Endothelial cell of hepatic sinusoid (primary cell): ENCODE measurements at regions not wholly inside any gene's neighbourhood (a gene's known extent, or its start where the extent isn't known, plus 50 kb on each side); places are given as distances from the start of the nearest gene placed in this dataset.

ENCODE experiments used
- in situ Hi-C: cut with HindIII; loops from 2 replicates; pipeline ENCODE4 v1.10.0; 2017; ENCODE audit warnings: low sequenced_read_pairs

- in situ Hi-C loops, result no loop called here
These were observed 591.8 kb upstream of the KIRREL3 start for GRCh38 chr11:127592371-127592770.

GRCh38 chr11:127590314-127590713 is 589.7 kb upstream of the KIRREL3 start:
- in situ Hi-C loops, result no loop called here

GRCh38 chr11:127588431-127588830 is 587.9 kb upstream of the KIRREL3 start:
- in situ Hi-C loops, result no loop called here

- in situ Hi-C loops, result no loop called here
These were observed 586.9 kb upstream of the KIRREL3 start for GRCh38 chr11:127587511-127587910.

GRCh38 chr11:127576210-127576609 is 575.6 kb upstream of the KIRREL3 start:
- in situ Hi-C loops, result no loop called here

GRCh38 chr11:127574478-127574877 is 573.9 kb upstream of the KIRREL3 start:
- in situ Hi-C loops, result no loop called here

GRCh38 chr11:127568891-127569290 is 568.3 kb upstream of the KIRREL3 start:
- in situ Hi-C loops, result no loop called here

GRCh38 chr11:127567237-127567932 is 566.8 kb upstream of the KIRREL3 start:
- in situ Hi-C loops, result no loop called here

- in situ Hi-C loops, result no loop called here
These were observed 564.2 kb upstream of the KIRREL3 start for GRCh38 chr11:127564810-127565209.

GRCh38 chr11:127559978-127560377 is 559.4 kb upstream of the KIRREL3 start:
- in situ Hi-C loops, result no loop called here

- in situ Hi-C loops, result no loop called here
These were observed 551.9 kb upstream of the KIRREL3 start for GRCh38 chr11:127552446-127552845.

- in situ Hi-C loops, result no loop called here
These were observed 530.6 kb upstream of the KIRREL3 start for GRCh38 chr11:127531167-127531566.

GRCh38 chr11:127528297-127528696 is 527.7 kb upstream of the KIRREL3 start:
- in situ Hi-C loops, result no loop called here

GRCh38 chr11:127524618-127525017 is 524.0 kb upstream of the KIRREL3 start:
- in situ Hi-C loops, result no loop called here

GRCh38 chr11:127521413-127521812 is 520.8 kb upstream of the KIRREL3 start:
- in situ Hi-C loops, result no loop called here

- in situ Hi-C loops, result no loop called here
These were observed 507.3 kb upstream of the KIRREL3 start for GRCh38 chr11:127507851-127508250.

GRCh38 chr11:127506647-127507046 is 506.1 kb upstream of the KIRREL3 start:
- in situ Hi-C loops, result no loop called here

GRCh38 chr11:127506126-127506525 is 505.6 kb upstream of the KIRREL3 start:
- in situ Hi-C loops, result no loop called here

GRCh38 chr11:127496165-127496564 is 495.6 kb upstream of the KIRREL3 start:
- in situ Hi-C loops, result no loop called here

- in situ Hi-C loops, result no loop called here
These were observed 492.9 kb upstream of the KIRREL3 start for GRCh38 chr11:127493330-127494022.

- in situ Hi-C loops, result no loop called here
These were observed 491.5 kb upstream of the KIRREL3 start for GRCh38 chr11:127492029-127492428.

- in situ Hi-C loops, result no loop called here
These were observed 491.0 kb upstream of the KIRREL3 start for GRCh38 chr11:127491589-127491988.

GRCh38 chr11:127490896-127491295 is 490.3 kb upstream of the KIRREL3 start:
- in situ Hi-C loops, result no loop called here
